ENCODE measurements at regions not wholly inside any gene's neighbourhood (a gene's known extent, or its start where the extent isn't known, plus 50 kb on each side); places are given as distances from the start of the nearest gene placed in this dataset.

DNA sequence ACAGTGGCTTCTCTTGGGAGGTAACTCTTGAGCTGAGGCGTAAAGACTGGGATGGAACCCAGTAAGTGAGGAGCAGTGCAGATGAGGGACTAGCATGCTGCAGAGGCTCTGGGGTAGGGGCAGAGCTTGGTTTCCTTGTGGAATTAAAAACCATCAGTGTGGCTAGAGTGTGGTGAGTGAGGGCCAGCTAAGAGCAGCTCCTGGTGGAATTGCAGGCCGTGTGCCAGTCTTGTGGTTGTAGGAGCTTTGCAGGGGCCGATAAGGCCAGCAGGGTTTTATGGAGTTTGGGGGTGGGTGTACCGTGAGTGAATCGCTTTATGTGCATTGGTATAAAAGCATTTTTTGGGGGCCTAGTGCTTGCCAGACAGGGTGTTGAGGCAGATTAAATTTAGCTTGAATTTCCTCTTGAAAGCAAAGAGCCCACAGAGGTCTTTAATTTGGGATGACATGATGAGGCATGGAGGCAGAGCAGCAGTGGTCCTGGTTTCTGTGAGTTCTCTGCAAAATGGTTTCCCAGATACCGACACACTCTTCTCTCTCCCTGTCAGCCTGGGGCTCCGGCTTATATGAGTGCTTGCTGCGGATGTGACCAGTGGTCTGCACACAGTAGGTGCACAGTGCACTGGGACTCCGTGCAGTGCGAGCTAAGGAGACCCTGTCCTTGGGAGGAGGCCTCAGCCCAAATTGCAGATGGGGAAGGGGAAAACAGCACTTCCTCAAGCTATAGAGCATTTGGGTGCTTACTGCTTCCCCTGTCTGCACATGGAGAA, 176.4 kb upstream of the PITX1 start:
- Histone ChIP-seq H4K20me1 (ENCODE audit: control insufficient read depth, insufficient read depth, insufficient read length) (no peaks in the 10 kb centered on the region), H3T11ph (ENCODE audit: low read length) (no peak overlapping the region), H4K5ac (ENCODE audit: insufficient read length, low read depth, low read length) (no peak overlapping the region), H2BK20ac (ENCODE audit: low read depth, low read length, poor library complexity, severe bottlenecking) (no peak overlapping the region), H3K79me1 (ENCODE audit: insufficient read depth, low read depth, low read length, poor library complexity, severe bottlenecking) (no peaks in the 10 kb centered on the region), H3K4me1 (ENCODE audit: insufficient read depth, low read length) (no peaks in the 10 kb centered on the region; the same call in 1 of the 2 replicates), H3K4ac (ENCODE audit: low read depth, low read length) (no peak overlapping the region), H2BK5ac (ENCODE audit: insufficient read length, low read length) (no peak overlapping the region), H2BK15ac (ENCODE audit: low read depth, low read length) (no peak overlapping the region), H2BK12ac (ENCODE audit: insufficient read length, low read depth, low read length) (no peak overlapping the region), H3K56ac (ENCODE audit: insufficient read length, low read depth, low read length) (no peak overlapping the region), H3K79me2 (ENCODE audit: insufficient read depth, low read length) (no peaks in the 10 kb centered on the region), H3K14ac (ENCODE audit: insufficient read depth, low read length) (no peak overlapping the region), H3K27me3 (ENCODE audit: insufficient read depth, low read length) (no peaks in the 10 kb centered on the region), H2BK120ac (ENCODE audit: low read depth, low read length, poor library complexity, severe bottlenecking) (no peak overlapping the region), H4K8ac (replicated peaks; ENCODE audit: insufficient read length, low read depth, low read length) (no peak overlapping the region), H3K27ac (ENCODE audit: insufficient read length, low read depth, low read length) (no peak overlapping the region), H3K4me2 (ENCODE audit: insufficient read depth, insufficient read length, low read length) (no peak overlapping the region), H3K9me3 (ENCODE audit: control insufficient read depth, low read depth, low read length) (no peaks in the 10 kb centered on the region), H2AK5ac (ENCODE audit: insufficient read length, low read length) (no peak overlapping the region), H3K23ac (ENCODE audit: insufficient read length, low read depth, low read length) (no peak overlapping the region), H4K91ac (ENCODE audit: insufficient read length, low read depth, low read length) (no peak overlapping the region), H2AFZ (ENCODE audit: low read length) (no peak overlapping the region), H3K9ac (ENCODE audit: extremely low read depth, insufficient read length, low read length) (no peak overlapping the region), H3K23me2 (ENCODE audit: insufficient read length, low read depth, low read length, poor library complexity, severe bottlenecking) (no peaks in the 10 kb centered on the region), H3K18ac (ENCODE audit: insufficient read length, low read depth, low read length) (no peak overlapping the region)
- peaks cover 23 to 27% of the 10 kb centered on the region in 2 experiments for H3K4me1 Mint-ChIP-seq
- H3K36me3 Mint-ChIP-seq (ENCODE audit: insufficient read depth in 1 of 3, low read depth in 3 of 3): no peaks in the 10 kb centered on the region
- H3K9me3 Mint-ChIP-seq: no peaks in the 10 kb centered on the region
- no peak overlapping the region for H3K4me3 Mint-ChIP-seq
- WGBS (ENCODE audit: extremely low coverage, insufficient read length, low lambda C conversion rate): no CpG with 5 or more reads among the region's 10 CpGs
- peak; percentile 9 for DNase-seq
- TF ChIP-seq, protein P1, sequence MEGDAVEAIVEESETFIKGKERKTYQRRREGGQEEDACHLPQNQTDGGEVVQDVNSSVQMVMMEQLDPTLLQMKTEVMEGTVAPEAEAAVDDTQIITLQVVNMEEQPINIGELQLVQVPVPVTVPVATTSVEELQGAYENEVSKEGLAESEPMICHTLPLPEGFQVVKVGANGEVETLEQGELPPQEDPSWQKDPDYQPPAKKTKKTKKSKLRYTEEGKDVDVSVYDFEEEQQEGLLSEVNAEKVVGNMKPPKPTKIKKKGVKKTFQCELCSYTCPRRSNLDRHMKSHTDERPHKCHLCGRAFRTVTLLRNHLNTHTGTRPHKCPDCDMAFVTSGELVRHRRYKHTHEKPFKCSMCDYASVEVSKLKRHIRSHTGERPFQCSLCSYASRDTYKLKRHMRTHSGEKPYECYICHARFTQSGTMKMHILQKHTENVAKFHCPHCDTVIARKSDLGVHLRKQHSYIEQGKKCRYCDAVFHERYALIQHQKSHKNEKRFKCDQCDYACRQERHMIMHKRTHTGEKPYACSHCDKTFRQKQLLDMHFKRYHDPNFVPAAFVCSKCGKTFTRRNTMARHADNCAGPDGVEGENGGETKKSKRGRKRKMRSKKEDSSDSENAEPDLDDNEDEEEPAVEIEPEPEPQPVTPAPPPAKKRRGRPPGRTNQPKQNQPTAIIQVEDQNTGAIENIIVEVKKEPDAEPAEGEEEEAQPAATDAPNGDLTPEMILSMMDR (conservative IDR thresholded peaks at IDR 0.05): no peak
- no peak overlapping the region for H3K27ac Mint-ChIP-seq
- H3K27me3 Mint-ChIP-seq (ENCODE audit: low read depth): peaks cover 19% of the 10 kb centered on the region
